ENCODE measurements at regions not wholly inside any gene's neighbourhood (a gene's known extent, or its start where the extent isn't known, plus 50 kb on each side); places are given as distances from the start of the nearest gene placed in this dataset.
"Not testable (repeated sequence)": the region's sequence is repeated elsewhere in the genome, so short reads cannot be mapped to it uniquely, and the experiment has no call there.

GRCh38 chr4:188430384-188430783 lies 291.1 kb downstream of the TRIML1 start:
- no peak for DNase-seq (ENCODE audit: low read depth in 4 of 4, low spot score in 3 of 4)

- no peak for DNase-seq (ENCODE audit: low read depth in 4 of 4, low spot score in 3 of 4)
These were observed 293.1 kb downstream of the TRIML1 start for GRCh38 chr4:188432328-188432727.

DNA sequence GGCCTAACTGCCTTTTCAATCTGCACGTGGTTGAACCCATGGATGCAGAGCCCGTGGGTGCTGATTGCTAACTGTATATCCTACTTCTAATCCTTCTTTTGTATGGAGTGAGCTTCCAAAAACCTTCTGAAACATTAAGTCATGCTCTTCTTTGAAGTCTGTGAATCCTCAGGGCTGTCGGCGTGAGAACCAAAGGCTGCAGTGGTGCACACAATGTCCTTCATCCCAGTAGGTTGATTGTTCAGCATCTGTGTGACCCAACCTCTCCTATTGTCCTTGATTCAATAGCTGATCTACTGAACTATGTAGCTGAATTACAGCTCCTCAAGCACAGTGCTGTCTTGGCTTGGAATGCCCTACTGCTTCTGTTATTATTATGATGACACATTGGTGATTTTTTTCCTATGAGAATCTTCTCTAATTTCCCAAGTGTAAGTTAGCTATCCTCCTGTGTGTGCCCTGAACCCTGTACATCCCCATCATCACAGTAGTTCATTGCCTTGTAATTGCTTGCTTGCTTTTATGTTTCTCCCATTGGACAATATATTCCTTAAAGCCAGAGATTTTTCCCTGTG lies 294.6 kb downstream of the TRIML1 start:
- DNase-seq (ENCODE audit: low read depth in 4 of 4, low spot score in 3 of 4) = no peak

DNA sequence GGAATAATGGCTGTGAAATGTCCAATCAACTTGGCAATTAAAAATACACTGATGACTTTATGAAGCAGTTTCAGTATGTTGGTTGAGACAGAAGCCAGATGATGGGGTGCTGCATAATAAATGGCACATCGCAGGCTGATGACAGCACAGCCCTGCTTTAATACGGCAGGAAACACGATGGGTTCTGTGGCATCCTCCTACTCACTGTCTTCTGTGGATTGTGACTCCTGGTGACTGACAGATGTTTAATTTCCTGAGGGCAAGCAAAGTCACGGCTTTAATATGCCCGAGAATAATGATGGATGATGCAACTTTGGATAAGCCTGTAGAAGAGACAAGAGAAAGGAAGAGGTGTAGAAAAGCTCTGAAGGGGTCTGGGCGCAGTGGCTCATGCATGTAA lies 295.4 kb downstream of the TRIML1 start:
- DNase-seq (ENCODE audit: low read depth in 4 of 4, low spot score in 3 of 4) = no peak

GRCh38 chr4:188435381-188435780 lies 296.1 kb downstream of the TRIML1 start:
- no peak for DNase-seq (ENCODE audit: low read depth in 4 of 4, low spot score in 3 of 4)

- no peak for DNase-seq (ENCODE audit: low read depth in 4 of 4, low spot score in 3 of 4)
These were observed 298.3 kb downstream of the TRIML1 start for GRCh38 chr4:188437535-188437934.

GRCh38 chr4:188438391-188438824 lies 299.2 kb downstream of the TRIML1 start:
- DNase-seq (ENCODE audit: low read depth in 4 of 4, low spot score in 3 of 4) = not testable (repeated sequence)

- DNase-seq (ENCODE audit: low read depth in 4 of 4, low spot score in 3 of 4) = no peak
These were observed 300.5 kb downstream of the TRIML1 start for GRCh38 chr4:188439641-188440311.

DNA sequence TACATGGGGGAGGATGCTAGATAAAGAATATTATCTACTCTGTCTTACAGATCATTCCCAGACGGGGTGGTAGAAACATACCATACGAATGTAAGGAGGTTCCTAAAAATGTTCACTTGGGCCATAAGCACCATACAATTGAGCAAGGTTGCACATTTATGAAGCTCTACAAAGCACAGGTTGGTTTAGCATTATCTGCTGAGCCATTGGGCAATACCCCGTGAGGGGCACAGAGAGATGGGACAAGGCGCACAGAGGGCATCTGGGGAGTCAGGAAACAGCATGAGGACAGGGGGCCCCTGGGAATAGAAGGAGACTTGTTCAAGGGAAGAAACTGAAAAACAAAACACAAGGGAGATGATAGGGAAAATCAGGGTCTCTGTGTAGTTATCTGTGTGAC lies 305.3 kb downstream of the TRIML1 start:
- no peak for DNase-seq (ENCODE audit: low read depth in 4 of 4, low spot score in 3 of 4)

DNA sequence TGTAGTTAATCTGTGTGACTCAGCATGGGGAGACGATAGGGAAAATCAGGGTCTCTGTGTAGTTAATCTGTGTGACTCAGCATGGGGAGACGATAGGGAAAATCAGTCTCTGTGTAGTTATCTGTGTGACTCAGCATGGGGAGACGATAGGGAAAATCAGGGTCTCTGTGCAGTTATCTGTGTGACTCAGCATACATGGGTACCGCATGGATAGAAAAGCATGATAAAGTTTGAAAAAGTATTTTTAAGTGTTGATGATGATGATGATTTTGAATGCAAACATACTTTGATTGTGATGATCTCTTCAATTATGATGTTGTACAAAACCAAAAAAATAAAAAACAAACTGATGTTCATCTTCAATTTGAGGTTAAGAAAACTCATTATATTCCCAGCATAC lies 309.8 kb downstream of the TRIML1 start:
- not testable (repeated sequence) for DNase-seq (ENCODE audit: low read depth in 4 of 4, low spot score in 3 of 4)

GRCh38 chr4:188450571-188450970 lies 311.3 kb downstream of the TRIML1 start:
- no peak for DNase-seq (ENCODE audit: low read depth in 4 of 4, low spot score in 3 of 4)

DNA sequence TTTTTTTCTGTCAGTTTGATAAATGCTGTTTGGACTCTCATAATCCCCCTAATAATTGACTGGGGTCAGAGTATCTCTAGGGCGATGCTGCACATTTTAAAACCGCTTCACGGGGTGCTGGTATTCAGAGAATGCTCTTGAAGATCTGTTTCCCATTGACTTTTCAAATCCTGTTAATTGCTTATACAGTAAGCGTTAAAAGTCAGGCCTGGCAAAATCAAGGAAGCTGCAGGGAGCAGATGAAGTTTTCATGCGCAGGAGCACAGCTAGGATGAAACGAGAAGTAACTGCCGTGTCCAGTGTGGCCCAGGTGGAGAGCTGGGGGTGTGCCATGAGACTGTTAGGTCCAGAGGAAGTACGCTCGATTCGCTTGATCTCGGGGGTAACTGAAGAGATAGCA lies 312.9 kb downstream of the TRIML1 start:
- DNase-seq (ENCODE audit: low read depth in 4 of 4, low spot score in 3 of 4) = no peak

GRCh38 chr4:188454575-188454974 lies 315.3 kb downstream of the TRIML1 start:
- no peak for DNase-seq (ENCODE audit: low read depth in 4 of 4, low spot score in 3 of 4)

GRCh38 chr4:188455062-188455752 lies 316.0 kb downstream of the TRIML1 start:
- DNase-seq (ENCODE audit: low read depth in 4 of 4, low spot score in 3 of 4) = no peak

DNA sequence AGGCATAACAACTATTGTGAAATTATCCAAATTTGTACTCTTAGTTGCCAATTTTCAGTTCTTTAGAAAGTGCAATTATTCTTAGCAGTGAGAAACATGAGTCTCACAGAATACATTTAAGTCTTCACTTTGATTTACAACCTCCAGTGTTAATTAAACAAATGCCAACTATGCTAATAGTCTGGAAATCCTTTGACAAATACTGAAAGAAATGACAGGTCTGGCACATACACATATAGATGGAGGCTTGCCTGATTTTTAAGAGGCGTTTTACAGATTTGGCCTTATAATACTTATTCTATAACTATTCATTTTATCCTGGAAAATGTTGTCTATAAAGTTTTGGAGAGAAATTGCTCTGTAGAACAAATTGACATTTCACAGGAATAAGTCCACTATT lies 320.1 kb downstream of the TRIML1 start:
- no peak for DNase-seq (ENCODE audit: low read depth in 4 of 4, low spot score in 3 of 4)

DNA sequence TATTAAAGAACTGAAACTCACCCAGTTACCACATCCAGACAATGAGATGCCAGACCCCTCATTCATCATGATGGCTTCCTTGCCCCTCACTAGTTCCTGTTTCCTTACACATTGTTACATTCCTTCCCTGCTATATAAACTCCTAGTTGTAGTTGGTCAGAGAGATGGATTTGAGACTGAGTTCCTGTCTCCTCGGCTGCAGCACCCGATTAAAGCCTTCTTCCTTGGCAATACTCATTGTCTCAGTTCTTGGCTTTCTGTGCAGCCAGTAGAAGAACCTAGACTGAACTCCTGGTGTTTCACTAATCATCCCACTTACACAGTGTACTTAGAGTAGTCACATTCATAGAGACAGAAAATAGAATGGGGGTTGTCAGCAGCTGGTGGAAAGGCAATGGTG lies 324.7 kb downstream of the TRIML1 start:
- no peak for DNase-seq (ENCODE audit: low read depth in 4 of 4, low spot score in 3 of 4)

DNA sequence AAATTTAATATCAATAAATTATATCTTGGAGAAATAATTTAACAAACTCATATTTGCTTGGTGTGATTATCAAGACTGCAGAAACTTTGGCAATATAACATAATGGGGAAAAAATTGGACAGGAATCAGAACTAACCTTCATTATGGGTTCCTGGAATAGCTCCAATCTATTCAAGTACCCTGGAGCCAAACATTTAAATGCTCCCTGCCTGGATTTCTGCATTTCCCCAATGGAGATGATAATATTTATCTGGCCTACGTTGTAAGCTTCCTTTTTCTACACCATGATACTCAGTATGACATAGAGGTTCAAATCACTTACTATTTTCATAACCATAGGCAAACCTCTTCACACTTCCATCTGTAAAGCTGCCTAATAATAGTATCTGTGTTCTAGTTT lies 326.8 kb downstream of the TRIML1 start:
- no peak for DNase-seq (ENCODE audit: low read depth in 4 of 4, low spot score in 3 of 4)

GRCh38 chr4:188484256-188484655 lies 345.0 kb downstream of the TRIML1 start:
- no peak for DNase-seq (ENCODE audit: low read depth in 4 of 4, low spot score in 3 of 4)

DNA sequence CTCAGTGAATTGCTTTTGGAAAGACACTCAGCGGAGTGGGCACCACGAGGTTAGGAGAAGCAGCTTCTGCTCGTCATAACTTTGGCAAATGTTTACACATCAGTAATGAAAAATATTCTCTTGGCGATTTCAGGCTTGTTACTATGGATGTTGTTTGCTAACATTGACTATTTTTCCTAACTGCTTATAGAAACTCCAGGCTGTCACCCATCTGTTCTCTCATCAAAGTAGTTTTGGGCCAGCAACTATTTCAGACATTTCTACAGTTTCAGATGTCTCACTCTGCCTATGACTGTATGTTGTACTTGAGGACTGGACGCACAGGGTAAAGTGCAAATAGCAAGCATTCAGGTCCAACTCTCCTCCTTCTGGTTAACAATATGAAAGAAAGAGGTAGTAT lies 346.7 kb downstream of the TRIML1 start:
- DNase-seq (ENCODE audit: low read depth in 4 of 4, low spot score in 3 of 4) = no peak

GRCh38 chr4:188492886-188493285 lies 353.6 kb downstream of the TRIML1 start:
- DNase-seq (ENCODE audit: low read depth in 4 of 4, low spot score in 3 of 4) = no peak

- DNase-seq (ENCODE audit: low read depth in 4 of 4, low spot score in 3 of 4) = no peak
These were observed 355.9 kb downstream of the TRIML1 start for GRCh38 chr4:188495169-188495568.

- DNase-seq (ENCODE audit: low read depth in 4 of 4, low spot score in 3 of 4) = no peak
These were observed 372.2 kb downstream of the TRIML1 start for GRCh38 chr4:188511431-188511830.
